ENCODE measurements at regions not wholly inside any gene's neighbourhood (a gene's known extent, or its start where the extent isn't known, plus 50 kb on each side); places are given as distances from the start of the nearest gene placed in this dataset.

- in situ Hi-C loops (cut with MboI; ENCODE audit: low pct_unique_long_range_greater_than_20kb, low sequenced_read_pairs, unreplicated experiment) = no loop called here
- no peak for DNase-seq (ENCODE audit: low spot score)
- TF ChIP-seq, protein P1, sequence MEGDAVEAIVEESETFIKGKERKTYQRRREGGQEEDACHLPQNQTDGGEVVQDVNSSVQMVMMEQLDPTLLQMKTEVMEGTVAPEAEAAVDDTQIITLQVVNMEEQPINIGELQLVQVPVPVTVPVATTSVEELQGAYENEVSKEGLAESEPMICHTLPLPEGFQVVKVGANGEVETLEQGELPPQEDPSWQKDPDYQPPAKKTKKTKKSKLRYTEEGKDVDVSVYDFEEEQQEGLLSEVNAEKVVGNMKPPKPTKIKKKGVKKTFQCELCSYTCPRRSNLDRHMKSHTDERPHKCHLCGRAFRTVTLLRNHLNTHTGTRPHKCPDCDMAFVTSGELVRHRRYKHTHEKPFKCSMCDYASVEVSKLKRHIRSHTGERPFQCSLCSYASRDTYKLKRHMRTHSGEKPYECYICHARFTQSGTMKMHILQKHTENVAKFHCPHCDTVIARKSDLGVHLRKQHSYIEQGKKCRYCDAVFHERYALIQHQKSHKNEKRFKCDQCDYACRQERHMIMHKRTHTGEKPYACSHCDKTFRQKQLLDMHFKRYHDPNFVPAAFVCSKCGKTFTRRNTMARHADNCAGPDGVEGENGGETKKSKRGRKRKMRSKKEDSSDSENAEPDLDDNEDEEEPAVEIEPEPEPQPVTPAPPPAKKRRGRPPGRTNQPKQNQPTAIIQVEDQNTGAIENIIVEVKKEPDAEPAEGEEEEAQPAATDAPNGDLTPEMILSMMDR (IDR thresholded peaks at IDR 0.05; ENCODE audit: extremely low read depth, insufficient read depth, missing control alignments) = no peak
These were observed 470.9 kb upstream of the SPHKAP start for GRCh38 chr2:228652366-228652765.

DNA sequence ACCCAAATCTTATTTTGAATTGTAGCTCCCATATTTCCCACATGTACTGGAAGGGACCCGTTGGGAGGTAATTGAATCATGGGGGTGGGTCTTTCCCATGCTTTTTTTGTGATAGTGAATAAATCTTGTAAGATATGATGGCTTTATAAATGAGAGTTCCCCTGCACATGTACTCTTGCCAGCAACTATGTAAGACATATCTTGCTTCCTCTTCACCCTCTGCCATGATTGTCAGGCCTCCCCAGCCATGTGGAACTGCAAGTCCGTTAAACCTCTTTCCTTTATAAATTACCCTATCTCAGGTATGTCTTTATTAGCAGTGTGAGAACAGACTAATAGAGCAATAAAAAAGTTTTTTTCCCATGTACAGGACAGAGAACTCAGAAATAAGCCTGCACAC is 468.4 kb upstream of the SPHKAP start:
- in situ Hi-C loops (cut with MboI; ENCODE audit: low pct_unique_long_range_greater_than_20kb, low sequenced_read_pairs, unreplicated experiment) = no loop called here
- TF ChIP-seq, protein P1 (IDR thresholded peaks at IDR 0.05; ENCODE audit: extremely low read depth, insufficient read depth, missing control alignments) = no peak
- no peak for DNase-seq (ENCODE audit: low spot score)

DNA sequence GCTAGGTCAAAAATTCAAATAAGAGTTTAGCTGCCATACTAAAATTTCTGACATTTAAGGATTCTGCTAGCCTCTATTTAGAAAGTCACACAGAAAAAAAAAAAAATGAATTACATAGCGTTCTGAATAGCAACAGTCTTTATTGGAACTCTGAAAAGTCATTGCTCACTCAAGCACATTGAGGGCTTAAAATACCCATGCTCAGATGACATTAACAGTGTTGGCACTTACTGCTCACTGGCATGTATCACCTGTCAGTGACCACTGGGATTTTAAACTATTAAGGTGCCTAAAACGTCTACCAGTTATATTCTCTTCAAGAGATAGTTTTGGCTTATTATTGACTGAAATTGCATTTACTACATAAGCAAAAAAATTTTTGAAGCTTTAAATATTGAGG is 468.0 kb upstream of the SPHKAP start:
- TF ChIP-seq, protein P1 (IDR thresholded peaks at IDR 0.05; ENCODE audit: extremely low read depth, insufficient read depth, missing control alignments) = no peak
- in situ Hi-C loops (cut with MboI; ENCODE audit: low pct_unique_long_range_greater_than_20kb, low sequenced_read_pairs, unreplicated experiment) = no loop called here
- DNase-seq (ENCODE audit: low spot score) = no peak

DNA sequence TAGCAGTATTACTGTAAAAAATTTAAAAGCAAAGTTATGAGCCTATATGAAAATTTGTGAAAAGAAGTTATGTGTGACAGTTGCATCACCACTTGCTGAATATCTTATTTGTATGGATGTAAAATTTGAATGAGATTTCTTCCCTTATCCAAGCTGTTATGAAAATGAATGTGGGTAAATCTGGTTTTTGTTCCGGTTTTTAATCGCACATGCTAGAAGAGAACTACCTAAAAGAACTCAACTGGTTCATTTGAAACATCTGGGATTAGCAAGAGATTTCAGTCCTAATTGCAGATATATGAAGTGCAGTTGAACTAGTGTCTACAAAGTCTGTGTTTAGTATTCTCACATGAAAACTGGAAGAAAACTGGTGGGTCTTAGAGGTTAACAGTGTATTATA is 467.1 kb upstream of the SPHKAP start:
- TF ChIP-seq, protein P1 (IDR thresholded peaks at IDR 0.05; ENCODE audit: extremely low read depth, insufficient read depth, missing control alignments) = no peak
- no peak for DNase-seq (ENCODE audit: low spot score)
- in situ Hi-C loops (cut with MboI; ENCODE audit: low pct_unique_long_range_greater_than_20kb, low sequenced_read_pairs, unreplicated experiment) = no loop called here

DNA sequence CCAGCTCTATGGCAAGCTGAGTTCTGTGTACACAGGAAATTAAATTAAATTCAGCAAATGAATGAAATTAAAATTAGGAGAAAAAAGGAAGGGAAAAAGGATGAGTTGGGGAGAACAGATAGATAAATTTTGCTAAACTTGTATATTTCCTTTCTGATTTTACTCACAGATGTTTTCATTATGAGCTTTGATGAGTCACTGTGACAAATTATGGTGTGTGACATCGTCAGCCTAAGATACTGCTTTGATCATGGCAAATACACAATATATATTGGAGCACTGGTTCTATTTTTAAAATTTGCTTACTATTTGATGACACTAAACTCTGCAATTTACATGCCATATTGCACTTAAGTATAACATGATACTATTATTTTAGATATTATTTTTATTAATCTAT is 464.6 kb upstream of the SPHKAP start:
- in situ Hi-C loops (cut with MboI; ENCODE audit: low pct_unique_long_range_greater_than_20kb, low sequenced_read_pairs, unreplicated experiment) = no loop called here
- no peak for DNase-seq (ENCODE audit: low spot score)
- TF ChIP-seq, protein P1 (IDR thresholded peaks at IDR 0.05; ENCODE audit: extremely low read depth, insufficient read depth, missing control alignments) = no peak

GRCh38 chr2:228644199-228644598 is 462.7 kb upstream of the SPHKAP start:
- in situ Hi-C loops (cut with MboI; ENCODE audit: low pct_unique_long_range_greater_than_20kb, low sequenced_read_pairs, unreplicated experiment) = no loop called here
- no peak for DNase-seq (ENCODE audit: low spot score)
- TF ChIP-seq, protein P1 (IDR thresholded peaks at IDR 0.05; ENCODE audit: extremely low read depth, insufficient read depth, missing control alignments) = no peak

- DNase-seq (ENCODE audit: low spot score) = no peak
- TF ChIP-seq, protein P1 (IDR thresholded peaks at IDR 0.05; ENCODE audit: extremely low read depth, insufficient read depth, missing control alignments) = no peak
- in situ Hi-C loops (cut with MboI; ENCODE audit: low pct_unique_long_range_greater_than_20kb, low sequenced_read_pairs, unreplicated experiment) = no loop called here
These were observed 461.4 kb upstream of the SPHKAP start for GRCh38 chr2:228642861-228643260.

Data from GM13977 (cell line).